IPS DF 4.7 (cell line): ENCODE measurements at regions not wholly inside any gene's neighbourhood (a gene's known extent, or its start where the extent isn't known, plus 50 kb on each side); places are given as distances from the start of the nearest gene placed in this dataset.

ENCODE experiments used
- DNase-seq: peaks from one replicate; pipeline ENCODE4 v3.0.0-alpha.2; 2013; ENCODE audit warnings: low spot score; ENCODE audit errors: extremely low read depth

GRCh38 chr11:29353833-29354232, 663.0 kb downstream of the KCNA4 start:
- DNase-seq, result no peak

DNA sequence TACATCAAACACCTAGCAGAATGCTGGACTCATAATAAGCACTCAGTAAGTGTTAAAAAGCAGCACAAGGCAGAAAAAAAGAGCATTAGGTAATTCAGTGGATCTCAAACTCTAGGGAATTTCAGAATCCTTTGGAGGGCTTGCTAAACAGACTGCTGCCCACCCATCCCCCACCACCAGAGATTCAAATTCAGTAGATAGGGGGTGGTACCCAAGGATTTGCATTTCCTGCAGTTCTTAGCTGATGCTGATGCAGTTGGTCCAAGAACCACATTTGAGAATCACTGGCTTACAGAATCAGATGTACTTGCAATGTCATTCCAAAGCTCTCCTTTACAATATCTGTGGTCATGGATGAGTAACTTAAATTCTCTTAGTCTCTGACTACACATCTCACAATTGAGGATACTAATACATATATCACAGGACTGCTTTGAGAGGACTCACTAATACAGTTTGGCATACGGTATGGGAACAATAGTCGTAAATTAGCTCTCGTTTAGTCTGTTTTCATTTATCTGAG, 664.5 kb downstream of the KCNA4 start:
- DNase-seq, result peak; percentile 19

DNA sequence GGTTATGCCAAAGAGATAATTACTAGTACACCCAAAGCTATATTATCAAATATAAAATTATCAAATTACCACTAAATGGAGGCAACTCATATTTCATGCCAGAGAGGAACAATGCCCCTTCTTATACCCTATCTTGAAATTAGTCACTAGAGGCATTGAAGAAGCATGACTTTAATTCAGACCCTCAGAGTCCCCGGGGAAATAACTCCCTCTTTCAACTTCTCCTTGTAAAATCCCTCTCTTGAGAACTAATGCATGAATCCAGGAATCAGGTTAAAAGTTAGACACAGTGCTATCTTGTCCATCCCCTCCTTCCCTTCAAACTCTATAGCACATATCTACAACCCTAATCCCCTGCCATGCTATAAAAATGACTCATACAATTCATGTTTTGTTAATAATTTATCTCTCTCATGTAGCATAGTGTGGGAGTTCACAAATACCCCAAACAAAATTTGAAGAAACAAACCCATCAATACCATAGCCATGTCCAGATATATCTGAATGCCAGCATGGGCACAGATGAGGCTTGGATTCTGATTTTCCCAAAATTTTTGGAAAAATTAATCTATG, 665.4 kb downstream of the KCNA4 start:
- no peak for DNase-seq

DNA sequence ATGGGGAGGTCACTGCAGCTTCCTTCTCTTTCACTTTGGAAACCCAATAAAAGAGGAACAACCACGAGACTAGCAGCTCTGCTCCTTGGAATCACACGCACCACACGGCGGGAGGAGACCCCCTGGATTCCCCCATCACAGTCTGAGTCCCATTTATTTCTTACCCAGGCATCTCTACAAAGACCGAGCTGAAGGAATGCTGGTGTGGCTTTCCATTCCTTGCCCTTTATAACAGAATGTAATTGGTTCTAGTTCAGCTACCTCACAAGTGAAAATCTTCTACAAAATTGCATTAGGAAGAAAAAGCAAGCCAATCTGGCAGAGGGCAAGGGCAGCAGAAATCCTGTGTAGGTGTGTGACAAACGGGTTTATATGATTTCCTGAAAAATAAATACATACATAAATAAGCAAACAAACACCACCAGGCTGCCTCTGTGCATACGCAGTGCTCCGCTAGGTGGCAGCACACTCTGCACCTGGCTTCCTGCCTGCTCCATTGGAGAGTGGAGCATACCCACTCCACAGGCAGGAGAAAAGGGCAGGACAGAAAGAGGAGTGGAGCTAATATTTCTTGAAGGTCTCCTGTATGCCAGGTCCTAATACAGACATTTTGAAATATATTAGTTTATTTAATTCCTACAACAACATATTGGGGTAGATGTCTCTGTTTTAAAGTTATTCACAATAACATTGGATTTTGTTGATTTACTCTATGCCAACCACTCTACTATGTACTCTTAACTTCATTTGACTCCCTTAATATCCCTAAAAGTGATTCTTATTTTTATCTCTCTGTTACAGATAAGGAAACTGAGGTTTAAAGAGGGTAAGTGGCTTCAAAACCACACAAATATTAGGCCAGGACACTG, 673.1 kb downstream of the KCNA4 start:
- DNase-seq, result peak; percentile 19

DNA sequence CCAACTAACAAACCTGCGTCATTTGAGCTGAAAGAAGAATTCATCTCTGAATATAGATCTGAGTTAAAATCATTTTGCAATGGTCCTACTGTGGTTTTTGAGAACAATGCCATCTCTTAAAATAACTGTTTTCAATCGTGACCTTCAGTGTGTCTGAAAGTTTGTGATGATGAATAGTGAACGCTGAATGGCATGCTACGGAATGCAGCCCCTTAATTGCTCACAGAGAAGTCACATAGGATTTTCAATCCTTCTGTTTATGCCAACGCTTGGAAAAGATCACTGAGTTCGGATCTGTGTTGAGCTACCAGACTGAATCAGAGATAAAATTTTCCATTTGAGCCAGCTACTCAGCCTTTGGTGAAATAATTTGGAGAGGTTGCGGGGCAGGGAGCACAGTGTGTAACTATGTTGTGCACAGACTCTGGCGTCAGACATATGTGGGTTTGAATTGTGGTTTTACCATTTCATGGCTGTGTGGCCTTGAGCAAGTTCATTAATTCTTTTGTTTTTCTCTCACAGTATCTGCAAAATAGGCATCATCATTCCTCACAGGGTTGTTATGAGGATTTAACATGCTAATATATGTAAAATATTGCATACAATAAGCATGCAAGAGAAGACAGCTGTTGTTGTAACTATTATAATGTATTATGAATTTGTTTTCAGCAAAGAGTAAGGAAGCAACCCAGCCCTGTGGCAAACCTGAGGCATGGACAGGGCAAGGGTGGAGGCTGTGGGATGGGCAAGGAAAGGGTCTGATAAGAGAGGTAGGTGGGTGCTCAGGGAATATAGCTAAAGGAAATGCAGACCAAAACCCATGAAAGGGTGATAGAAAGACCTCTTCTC, 679.9 kb downstream of the KCNA4 start:
- DNase-seq, result no peak

DNA sequence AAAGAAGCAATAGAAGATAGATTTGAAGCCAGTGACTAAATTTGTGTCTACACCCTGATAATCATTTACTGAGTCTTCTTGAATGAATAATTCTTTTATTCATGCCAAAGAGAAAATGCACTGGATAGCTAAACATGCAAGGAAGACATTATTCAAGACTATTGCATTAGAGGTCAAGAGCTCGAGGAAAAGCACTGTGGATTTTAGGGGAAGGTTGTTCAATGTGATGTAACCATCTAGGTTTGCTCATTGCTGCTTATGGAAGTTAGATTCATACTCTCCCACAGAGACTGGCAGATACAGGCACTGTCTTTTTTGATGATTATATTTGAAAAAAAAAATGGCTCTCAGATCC, 682.1 kb downstream of the KCNA4 start:
- no peak for DNase-seq

DNA sequence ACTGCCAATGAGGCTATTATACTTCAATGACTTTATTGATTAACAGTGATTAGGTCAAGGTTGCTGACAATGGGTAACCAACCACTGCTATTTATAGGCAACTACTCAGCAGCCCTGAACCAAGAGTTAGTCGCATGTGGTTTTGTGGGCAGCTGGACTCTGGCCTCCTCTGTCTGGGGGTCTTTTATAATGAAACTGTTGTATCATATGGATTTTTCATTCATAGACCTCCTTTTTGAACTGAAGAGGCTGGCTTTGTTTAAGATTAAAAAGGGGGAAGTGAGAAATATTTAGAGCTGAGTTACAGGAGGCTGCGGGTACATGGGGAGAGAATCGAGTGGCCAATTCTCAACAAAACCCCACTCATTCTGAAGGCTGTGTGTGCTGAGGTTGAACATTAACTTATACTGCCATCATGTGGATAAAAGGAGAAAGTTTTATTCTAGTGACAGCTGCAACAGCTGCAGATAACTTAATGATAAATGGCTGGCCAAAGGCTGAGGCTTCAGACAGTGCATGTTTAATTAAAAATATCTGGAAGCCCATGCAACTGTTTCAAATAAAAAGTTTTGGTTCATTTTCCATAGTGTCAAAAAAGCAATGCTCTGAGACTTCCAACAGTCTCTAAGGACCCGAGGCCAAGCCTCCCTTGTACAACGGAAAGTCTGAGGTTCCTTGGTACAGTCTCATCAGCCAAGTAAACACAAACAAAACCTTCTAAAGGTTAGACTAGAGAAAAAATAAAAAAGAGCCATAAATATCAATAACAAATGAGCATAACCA, 682.6 kb downstream of the KCNA4 start:
- peak; percentile 19 for DNase-seq

- no peak for DNase-seq
Measured at GRCh38 chr11:29331451-29332010, 685.3 kb downstream of the KCNA4 start.

GRCh38 chr11:29328961-29329441, 687.8 kb downstream of the KCNA4 start:
- no peak for DNase-seq

- no peak for DNase-seq
Measured at GRCh38 chr11:29327891-29328290, 688.9 kb downstream of the KCNA4 start.

- DNase-seq, result no peak
Measured at GRCh38 chr11:29326757-29327156, 690.1 kb downstream of the KCNA4 start.

DNA sequence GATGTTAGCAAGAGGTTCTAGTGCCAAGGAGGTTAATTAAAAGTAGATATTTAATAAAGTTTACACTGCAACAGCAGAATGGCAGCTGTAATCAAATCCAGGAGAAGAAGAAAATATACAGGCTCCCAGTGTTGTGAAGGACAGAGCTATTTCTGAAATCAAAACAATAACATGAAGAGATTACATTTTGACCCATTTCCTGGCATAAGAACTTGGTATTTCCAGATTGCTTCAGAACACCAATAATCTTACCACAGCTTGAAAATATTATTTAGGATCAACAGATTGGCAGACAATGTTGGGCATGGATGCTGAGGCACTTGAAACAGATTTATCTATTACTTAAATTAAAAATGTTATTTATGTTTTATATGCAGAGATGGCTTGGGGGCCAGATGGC, 692.5 kb downstream of the KCNA4 start:
- DNase-seq, result no peak

- no peak for DNase-seq
Measured at GRCh38 chr11:29321293-29322132, 695.3 kb downstream of the KCNA4 start.

GRCh38 chr11:29320196-29320595, 696.6 kb downstream of the KCNA4 start:
- no peak for DNase-seq

DNA sequence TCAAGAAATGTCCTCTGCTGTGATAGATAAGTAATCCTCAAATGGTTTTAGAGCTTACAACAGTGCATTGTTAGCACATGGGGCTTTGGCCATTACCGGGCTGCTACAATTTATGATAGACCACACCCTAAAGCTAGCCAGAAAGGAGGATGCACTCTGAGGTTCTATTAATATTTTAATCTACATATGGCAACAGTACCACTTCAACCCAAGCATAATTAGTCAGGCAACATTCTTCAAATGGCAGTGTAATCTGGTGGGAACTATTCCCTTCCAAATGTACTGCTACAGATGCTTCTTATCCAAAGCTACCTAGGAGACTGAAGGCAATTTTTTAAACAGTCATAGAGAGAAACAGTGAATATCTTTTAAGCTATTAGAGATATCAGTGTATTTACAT, 697.6 kb downstream of the KCNA4 start:
- DNase-seq, result no peak

DNA sequence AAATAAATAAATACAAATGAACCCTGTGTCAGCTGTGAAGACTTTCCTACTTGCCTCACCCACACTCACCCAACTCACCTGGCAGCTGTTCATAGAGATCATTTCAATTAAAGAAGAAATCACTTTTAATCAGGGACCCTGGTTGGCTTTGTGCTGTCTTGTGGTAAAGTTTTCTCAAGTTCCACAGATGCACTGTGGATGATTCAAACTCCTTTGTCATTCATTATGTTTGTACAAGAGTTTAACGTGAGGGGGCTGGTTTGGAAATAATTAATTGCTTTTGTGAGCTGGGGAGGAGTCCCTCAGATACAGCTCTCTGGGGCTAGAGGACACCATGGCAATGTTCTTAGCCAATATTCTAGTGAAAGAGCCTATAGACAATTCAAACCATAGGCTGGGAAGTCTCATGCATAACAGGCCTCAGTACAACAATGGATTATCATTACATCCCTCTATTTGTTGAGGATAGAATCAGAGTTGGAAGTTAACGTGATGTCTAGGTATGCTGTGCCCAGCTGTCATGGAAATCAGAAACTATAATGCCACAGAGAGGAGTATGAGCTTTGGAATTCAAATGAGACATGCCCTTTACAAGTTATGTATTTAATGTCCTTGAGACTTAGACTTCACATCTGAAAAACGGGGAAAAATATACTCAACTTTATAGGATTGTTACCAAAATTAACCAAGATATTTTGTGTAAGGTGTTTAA, 698.5 kb downstream of the KCNA4 start:
- DNase-seq, result no peak

- DNase-seq, result no peak
Measured at GRCh38 chr11:29317694-29318093, 699.1 kb downstream of the KCNA4 start.

DNA sequence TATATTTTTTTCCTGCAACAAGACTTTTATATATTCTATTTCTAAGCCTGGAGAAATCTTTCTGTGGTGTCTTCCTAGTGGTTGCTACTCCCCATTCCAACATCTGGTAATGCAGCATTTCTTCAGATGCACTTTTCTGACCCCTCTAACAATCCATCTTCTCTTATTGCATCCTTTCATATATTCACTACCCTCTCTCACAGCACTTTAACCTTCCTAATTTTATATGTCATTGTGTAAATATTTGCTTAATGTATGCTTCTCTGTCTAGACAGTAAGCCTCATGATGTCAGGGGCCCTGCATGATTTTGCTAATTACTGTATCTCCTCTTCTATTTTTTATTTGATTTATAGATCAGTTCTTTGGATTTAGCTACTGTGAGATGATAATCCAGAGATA, 701.6 kb downstream of the KCNA4 start:
- no peak for DNase-seq

- DNase-seq, result no peak
Measured at GRCh38 chr11:29314211-29314610, 702.6 kb downstream of the KCNA4 start.
